Fibroblast of the aortic adventitia (primary cell): ENCODE measurements at regions not wholly inside any gene's neighbourhood (a gene's known extent, or its start where the extent isn't known, plus 50 kb on each side); places are given as distances from the start of the nearest gene placed in this dataset.

Experiments
- DNase-seq: peaks from one replicate; pipeline ENCODE4 v3.0.0-alpha.2; 2010; ENCODE audit warnings: low read depth
- H3K4me3 ChIP-seq: 2 replicates; pipeline ENCODE4 v1.5.1; 2011; ENCODE audit warnings: low read depth, mild to moderate bottlenecking, control low read depth, low read length, moderate library complexity
- CTCF ChIP-seq: IDR thresholded peaks from 2 replicates; pipeline ENCODE4 v1.5.1; 2011; ENCODE audit warnings: mild to moderate bottlenecking, low read length, control low read depth, inconsistent platforms; ENCODE audit not compliant: insufficient read depth

- no peak overlapping the region for H3K4me3 ChIP-seq
- no peak for TF ChIP-seq CTCF
- DNase-seq = no peak
Observed at GRCh38 chr5:6877986-6878828, 165.0 kb downstream of the TENT4A start.

- TF ChIP-seq CTCF = no peak
- H3K4me3 ChIP-seq = no peak overlapping the region
- no peak for DNase-seq
Observed at GRCh38 chr5:6885581-6885980, 172.3 kb downstream of the TENT4A start.

DNA sequence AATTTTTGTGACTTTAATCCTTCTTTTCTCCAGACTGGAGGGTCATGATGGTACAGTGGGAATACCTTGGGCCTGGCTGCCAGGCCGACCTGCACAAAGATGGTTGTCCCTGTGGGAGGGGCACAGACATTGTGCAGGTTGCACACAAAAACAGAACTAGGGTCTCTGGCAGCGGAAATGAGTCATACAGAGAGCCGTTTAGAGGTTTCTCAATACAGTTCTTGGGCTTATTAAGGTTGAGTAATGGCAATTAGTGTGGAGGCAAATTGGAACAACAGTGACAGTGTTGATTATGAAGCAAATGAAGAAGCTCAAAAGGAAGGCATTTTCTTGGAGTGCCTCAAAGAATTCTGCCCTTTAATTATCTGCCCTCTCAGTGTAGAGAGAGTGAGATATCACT is 173.6 kb downstream of the TENT4A start:
- H3K4me3 ChIP-seq = no peak overlapping the region
- DNase-seq = no peak
- TF ChIP-seq CTCF = no peak

- no peak for DNase-seq
- no peak overlapping the region for H3K4me3 ChIP-seq
- TF ChIP-seq CTCF = no peak
Observed at GRCh38 chr5:6889030-6889429, 175.8 kb downstream of the TENT4A start.

GRCh38 chr5:6899221-6899620 is 186.0 kb downstream of the TENT4A start:
- no peak for DNase-seq
- no peak overlapping the region for H3K4me3 ChIP-seq

More at GRCh38 chr5:6899221-6899620, 186.0 kb downstream of the TENT4A start:
- no peak for TF ChIP-seq CTCF
